ENCODE measurements at regions not wholly inside any gene's neighbourhood (a gene's known extent, or its start where the extent isn't known, plus 50 kb on each side); places are given as distances from the start of the nearest gene placed in this dataset.

GRCh38 chr15:100707229-100707628 lies 104.8 kb downstream of the ASB7 start:
- TF ChIP-seq CTCF (tag by site-specific recombination; IDR thresholded peaks at IDR 0.05) (no peak), ZNF639 (tag by site-specific recombination; IDR thresholded peaks at IDR 0.05) (no peak), SETDB1 (IDR thresholded peaks at IDR 0.05; ENCODE audit: insufficient read length, low read length) (no peak), ATF2 (tag by site-specific recombination; IDR thresholded peaks at IDR 0.05; ENCODE audit: low read depth) (no peak), ZNF146 (tag by site-specific recombination; IDR thresholded peaks at IDR 0.05) (no peak), ZNF26 (tag by site-specific recombination; IDR thresholded peaks at IDR 0.05) (no peak)

Measured in HEK293 (cell line).